ENCODE measurements at regions not wholly inside any gene's neighbourhood (a gene's known extent, or its start where the extent isn't known, plus 50 kb on each side); places are given as distances from the start of the nearest gene placed in this dataset.
A peak's percentile ranks its signal among the peaks of the same experiment; 100 is the strongest.

DNA sequence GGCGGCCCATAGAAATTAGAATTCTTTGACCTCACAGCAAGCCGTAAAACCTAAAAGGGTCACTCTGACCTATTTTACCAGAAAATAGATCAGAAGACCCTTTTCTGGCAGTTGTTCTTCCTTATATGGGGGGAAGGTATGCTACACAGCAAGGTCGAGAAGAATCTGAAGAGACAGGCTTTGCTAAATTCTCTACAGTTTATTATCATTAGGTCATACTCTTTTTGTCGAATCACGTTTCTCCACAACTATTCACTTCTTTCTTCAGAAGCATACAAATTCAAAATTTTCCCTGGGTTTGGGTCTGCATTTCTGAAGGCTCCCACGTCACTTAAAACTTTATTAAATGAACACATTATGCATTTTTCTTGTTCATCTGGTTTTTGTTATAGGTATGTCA lies 229.5 kb upstream of the GRM7 start:
- DNase-seq (ENCODE audit: low read depth in 6 of 9, low spot score in 9 of 9), result no peak
- Histone ChIP-seq H3K9me3 (ENCODE audit: control insufficient read depth in 2 of 2, insufficient read depth in 1 of 2, low read length in 1 of 2) (no peaks in the 10 kb centered on the region), H3K36me3 (ENCODE audit: control insufficient read depth in 2 of 2, insufficient read depth in 2 of 2, low read length in 1 of 2) (no peaks in the 10 kb centered on the region), H3K4me3 (ENCODE audit: low read length in 2 of 2) (no peak overlapping the region), H3K27ac (ENCODE audit: low read depth in 1 of 2, low read length in 1 of 2) (no peak overlapping the region), H3K4me1 (ENCODE audit: control insufficient read depth in 2 of 2, insufficient read depth in 2 of 2, low read length in 2 of 2) (no peaks in the 10 kb centered on the region), H3K27me3 (ENCODE audit: control insufficient read depth in 2 of 2, insufficient read depth in 1 of 2, low read length in 1 of 2) (no peaks in the 10 kb centered on the region)
- 91% methylated on average over 6 of the region's 6 CpGs for WGBS

DNA sequence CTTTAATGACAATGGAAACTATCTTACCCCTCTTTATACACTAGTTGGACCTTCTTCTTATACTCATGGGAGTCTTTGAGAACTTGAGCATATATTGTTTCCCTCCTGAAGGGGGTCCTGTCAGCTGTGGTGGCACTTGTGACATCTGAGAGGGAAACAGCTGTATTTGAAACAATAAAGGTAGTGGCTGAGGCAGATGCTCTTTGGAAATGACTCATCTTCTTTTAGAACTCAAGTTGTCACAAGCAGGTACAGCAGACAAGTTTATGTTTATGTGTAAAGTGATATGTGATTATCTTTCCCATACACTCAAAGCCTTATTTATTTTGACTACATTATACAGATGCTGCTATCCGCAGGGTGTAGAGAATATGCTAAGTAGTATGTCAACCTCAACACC lies 220.0 kb upstream of the GRM7 start:
- H3K4me1 ChIP-seq (ENCODE audit: control insufficient read depth in 2 of 2, insufficient read depth in 2 of 2, low read length in 2 of 2), result no peaks in the 10 kb centered on the region
- peak in 1 of 9 donors; percentile 9 for DNase-seq (ENCODE audit: low read depth in 6 of 9, low spot score in 9 of 9)
- H3K27me3 ChIP-seq (ENCODE audit: control insufficient read depth in 2 of 2, insufficient read depth in 1 of 2, low read length in 1 of 2), result no peaks in the 10 kb centered on the region
- H3K9me3 ChIP-seq (ENCODE audit: control insufficient read depth in 2 of 2, insufficient read depth in 1 of 2, low read length in 1 of 2), result no peaks in the 10 kb centered on the region
- H3K27ac ChIP-seq (ENCODE audit: low read depth in 1 of 2, low read length in 1 of 2), result no peak overlapping the region
- 100% methylated on average over 1 of the region's 1 CpG for WGBS
- no peaks in the 10 kb centered on the region for H3K36me3 ChIP-seq (ENCODE audit: control insufficient read depth in 2 of 2, insufficient read depth in 2 of 2, low read length in 1 of 2)
- no peak overlapping the region for H3K4me3 ChIP-seq (ENCODE audit: low read length in 2 of 2)

DNA sequence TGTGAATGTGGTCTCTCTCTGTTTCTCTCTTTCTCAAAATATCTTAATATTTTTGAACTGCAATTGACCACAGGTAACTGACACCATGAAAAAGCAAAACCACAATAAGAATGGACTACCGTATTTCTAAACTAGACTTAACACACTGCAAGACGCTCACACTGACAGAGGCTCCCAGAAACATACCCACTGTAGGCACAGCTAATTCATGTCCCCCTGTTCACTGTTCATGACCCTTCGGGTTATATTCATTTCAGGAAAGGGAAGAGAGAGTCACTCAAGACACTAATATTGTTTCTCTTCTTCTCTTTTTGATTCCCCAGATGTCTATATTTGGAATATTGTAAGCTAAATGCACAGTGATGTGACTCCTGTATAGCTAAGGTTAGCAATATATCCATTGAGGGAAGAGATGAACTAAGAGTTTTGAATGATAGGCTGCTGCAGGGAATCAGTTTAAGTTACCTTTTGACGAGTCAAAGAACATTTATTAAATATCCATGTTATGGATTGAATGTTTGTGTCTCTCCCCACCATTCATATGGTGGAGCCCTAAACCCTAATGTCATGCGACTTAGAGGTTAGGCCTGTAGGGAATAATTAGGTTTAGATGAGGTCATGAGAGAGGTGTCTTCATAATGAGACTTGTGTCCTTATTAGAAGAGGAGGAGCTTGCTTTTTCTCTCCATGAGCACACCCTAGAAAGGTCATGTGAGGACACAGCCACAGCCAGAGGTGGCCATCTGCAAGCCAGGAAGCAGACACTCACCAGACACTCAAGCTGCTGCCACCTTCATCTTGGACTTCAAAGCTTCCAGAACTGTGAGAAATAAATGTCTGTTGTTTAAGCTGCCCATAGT lies 216.6 kb upstream of the GRM7 start:
- no peaks in the 10 kb centered on the region for H3K9me3 ChIP-seq (ENCODE audit: control insufficient read depth in 2 of 2, insufficient read depth in 1 of 2, low read length in 1 of 2)
- no peaks in the 10 kb centered on the region for H3K36me3 ChIP-seq (ENCODE audit: control insufficient read depth in 2 of 2, insufficient read depth in 2 of 2, low read length in 1 of 2)
- no peaks in the 10 kb centered on the region for H3K4me1 ChIP-seq (ENCODE audit: control insufficient read depth in 2 of 2, insufficient read depth in 2 of 2, low read length in 2 of 2)
- no peak overlapping the region for H3K4me3 ChIP-seq (ENCODE audit: low read length in 2 of 2)
- no peaks in the 10 kb centered on the region for H3K27me3 ChIP-seq (ENCODE audit: control insufficient read depth in 2 of 2, insufficient read depth in 1 of 2, low read length in 1 of 2)
- 86% methylated on average over 5 of the region's 5 CpGs for WGBS
- no peak overlapping the region for H3K27ac ChIP-seq (ENCODE audit: low read depth in 1 of 2, low read length in 1 of 2)
- DNase-seq (ENCODE audit: low read depth in 6 of 9, low spot score in 9 of 9), result peak in 1 of 9 donors; percentile 5

DNA sequence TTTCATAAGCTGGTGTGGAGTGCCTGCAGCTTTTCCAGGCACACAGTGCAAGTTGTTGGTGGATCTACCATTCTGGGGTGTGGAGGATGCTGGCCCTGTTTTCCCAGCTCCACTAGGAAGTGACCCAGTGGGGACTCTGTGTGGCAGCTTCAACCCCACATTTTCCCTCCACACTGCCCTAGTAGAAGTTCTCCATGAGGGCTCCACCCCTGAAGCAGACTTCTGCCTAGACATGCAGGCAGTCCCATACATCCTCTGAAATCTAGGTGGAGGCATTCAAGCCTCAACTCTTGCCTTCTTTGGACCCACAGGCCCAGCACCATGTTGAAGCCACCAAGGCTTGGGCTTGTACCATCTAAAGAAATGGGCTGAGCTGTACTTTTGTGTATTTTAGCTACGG lies 206.2 kb upstream of the GRM7 start:
- Histone ChIP-seq H3K27me3 (ENCODE audit: control insufficient read depth in 2 of 2, insufficient read depth in 1 of 2, low read length in 1 of 2) (no peaks in the 10 kb centered on the region), H3K27ac (ENCODE audit: low read depth in 1 of 2, low read length in 1 of 2) (no peak overlapping the region), H3K4me1 (ENCODE audit: control insufficient read depth in 2 of 2, insufficient read depth in 2 of 2, low read length in 2 of 2) (no peaks in the 10 kb centered on the region), H3K36me3 (ENCODE audit: control insufficient read depth in 2 of 2, insufficient read depth in 2 of 2, low read length in 1 of 2) (no peaks in the 10 kb centered on the region), H3K4me3 (ENCODE audit: low read length in 2 of 2) (no peak overlapping the region), H3K9me3 (ENCODE audit: control insufficient read depth in 2 of 2, insufficient read depth in 1 of 2, low read length in 1 of 2) (peaks cover 0 to 7% of the 10 kb centered on the region in 2 donors)
- no peak for DNase-seq (ENCODE audit: low read depth in 6 of 9, low spot score in 9 of 9)
- WGBS, result 96% methylated on average over 1 of the region's 1 CpG

DNA sequence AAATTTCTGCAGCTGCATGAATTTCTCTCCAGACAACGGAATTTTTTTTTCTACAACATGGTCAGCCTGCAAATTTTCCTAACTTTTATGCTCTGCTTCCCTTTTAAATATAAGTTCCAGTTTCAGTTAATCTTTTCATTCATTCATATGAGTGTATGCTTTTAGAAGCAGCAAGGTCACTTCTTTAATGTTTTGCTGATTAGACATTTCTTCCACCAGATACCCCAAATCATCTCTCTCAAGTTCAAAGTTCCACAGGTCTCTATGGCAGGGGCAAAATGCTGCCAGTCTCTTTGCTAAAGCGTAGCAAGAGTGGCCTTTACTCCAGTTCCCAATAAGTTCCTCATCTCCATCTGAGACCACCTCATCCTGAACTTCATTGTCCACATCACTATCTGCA lies 205.6 kb upstream of the GRM7 start:
- WGBS, result 90% methylated on average over 2 of the region's 2 CpGs
- Histone ChIP-seq H3K4me1 (ENCODE audit: control insufficient read depth in 2 of 2, insufficient read depth in 2 of 2, low read length in 2 of 2) (no peaks in the 10 kb centered on the region), H3K4me3 (ENCODE audit: low read length in 2 of 2) (no peak overlapping the region), H3K27me3 (ENCODE audit: control insufficient read depth in 2 of 2, insufficient read depth in 1 of 2, low read length in 1 of 2) (no peaks in the 10 kb centered on the region), H3K36me3 (ENCODE audit: control insufficient read depth in 2 of 2, insufficient read depth in 2 of 2, low read length in 1 of 2) (no peaks in the 10 kb centered on the region), H3K9me3 (ENCODE audit: control insufficient read depth in 2 of 2, insufficient read depth in 1 of 2, low read length in 1 of 2) (peaks cover 0 to 7% of the 10 kb centered on the region in 2 donors), H3K27ac (ENCODE audit: low read depth in 1 of 2, low read length in 1 of 2) (no peak overlapping the region)
- no peak for DNase-seq (ENCODE audit: low read depth in 6 of 9, low spot score in 9 of 9)

DNA sequence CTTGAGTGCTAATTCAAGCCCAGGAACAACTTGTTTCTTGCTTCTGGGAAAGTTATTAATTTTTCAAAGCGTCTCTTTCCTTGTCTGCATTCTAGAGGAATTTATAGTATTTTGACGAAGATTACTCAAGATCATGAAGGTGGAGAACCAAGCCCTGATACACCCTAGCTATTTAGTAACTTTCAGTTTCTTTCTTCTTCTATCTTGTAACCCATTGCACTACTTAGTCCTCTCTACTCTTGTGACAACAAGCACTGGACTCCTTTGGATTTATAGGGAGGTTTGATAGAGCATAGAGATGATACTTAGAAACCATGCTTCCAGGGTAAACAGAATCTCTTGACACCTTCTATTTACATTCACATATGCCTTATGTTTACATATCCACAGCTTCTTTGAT lies 203.3 kb upstream of the GRM7 start:
- Histone ChIP-seq H3K36me3 (ENCODE audit: control insufficient read depth in 2 of 2, insufficient read depth in 2 of 2, low read length in 1 of 2) (no peaks in the 10 kb centered on the region), H3K27ac (ENCODE audit: low read depth in 1 of 2, low read length in 1 of 2) (no peak overlapping the region), H3K4me3 (ENCODE audit: low read length in 2 of 2) (no peak overlapping the region), H3K27me3 (ENCODE audit: control insufficient read depth in 2 of 2, insufficient read depth in 1 of 2, low read length in 1 of 2) (no peaks in the 10 kb centered on the region), H3K9me3 (ENCODE audit: control insufficient read depth in 2 of 2, insufficient read depth in 1 of 2, low read length in 1 of 2) (peaks cover 0 to 7% of the 10 kb centered on the region in 2 donors), H3K4me1 (ENCODE audit: control insufficient read depth in 2 of 2, insufficient read depth in 2 of 2, low read length in 2 of 2) (no peaks in the 10 kb centered on the region)
- no peak for DNase-seq (ENCODE audit: low read depth in 6 of 9, low spot score in 9 of 9)
- 96% methylated on average over 2 of the region's 2 CpGs for whole genome bisulfite sequencing

DNA sequence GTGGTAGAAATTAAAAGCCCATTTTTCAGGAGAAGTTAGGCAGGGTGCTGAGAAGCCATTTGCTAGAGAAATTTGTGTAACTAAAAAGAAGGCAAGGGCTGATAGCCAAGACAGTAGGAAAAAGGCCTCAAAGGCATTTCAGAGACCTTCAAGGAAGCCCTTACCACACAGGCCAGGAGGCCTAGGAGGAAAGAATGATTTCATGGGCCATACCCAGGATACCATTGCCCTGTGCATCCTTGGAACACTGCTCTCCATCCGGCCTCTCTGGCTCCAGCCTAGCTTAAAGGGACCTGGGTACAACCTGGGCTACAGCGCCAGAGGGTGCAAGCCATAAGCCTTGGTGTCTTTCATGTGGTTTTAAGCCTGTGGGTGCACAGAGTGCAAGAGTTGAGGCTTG lies 193.6 kb upstream of the GRM7 start:
- no peaks in the 10 kb centered on the region for H3K27me3 ChIP-seq (ENCODE audit: control insufficient read depth in 2 of 2, insufficient read depth in 1 of 2, low read length in 1 of 2)
- no peak overlapping the region for H3K27ac ChIP-seq (ENCODE audit: low read depth in 1 of 2, low read length in 1 of 2)
- H3K4me1 ChIP-seq (ENCODE audit: control insufficient read depth in 2 of 2, insufficient read depth in 2 of 2, low read length in 2 of 2), result no peaks in the 10 kb centered on the region
- peaks cover 1 to 7% of the 10 kb centered on the region in 2 donors for H3K9me3 ChIP-seq (ENCODE audit: control insufficient read depth in 2 of 2, insufficient read depth in 1 of 2, low read length in 1 of 2)
- H3K4me3 ChIP-seq (ENCODE audit: low read length in 2 of 2), result no peak overlapping the region
- no peaks in the 10 kb centered on the region for H3K36me3 ChIP-seq (ENCODE audit: control insufficient read depth in 2 of 2, insufficient read depth in 2 of 2, low read length in 1 of 2)
- WGBS, result 95% methylated on average over 2 of the region's 2 CpGs
- DNase-seq (ENCODE audit: low read depth in 6 of 9, low spot score in 9 of 9), result no peak

DNA sequence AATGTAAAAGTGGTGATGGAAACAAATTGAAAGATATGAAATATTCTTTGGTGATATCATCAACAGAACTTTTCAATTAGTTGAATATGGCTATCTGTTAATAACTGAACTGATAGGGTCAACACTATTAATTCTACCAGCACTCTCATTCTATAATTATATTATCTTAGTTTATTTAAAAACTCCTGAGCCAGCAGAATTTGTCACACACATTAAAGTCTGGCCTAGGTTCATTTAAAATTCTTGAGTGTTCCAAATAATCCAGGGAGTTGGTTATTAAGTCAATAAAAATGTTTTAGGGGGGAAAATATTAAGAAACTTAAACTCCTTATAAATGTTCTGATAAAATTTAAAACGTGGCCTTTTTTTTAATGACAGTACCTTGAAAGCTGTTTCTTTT lies 189.6 kb upstream of the GRM7 start:
- no peak overlapping the region for H3K4me3 ChIP-seq (ENCODE audit: low read length in 2 of 2)
- no peaks in the 10 kb centered on the region for H3K4me1 ChIP-seq (ENCODE audit: control insufficient read depth in 2 of 2, insufficient read depth in 2 of 2, low read length in 2 of 2)
- no peaks in the 10 kb centered on the region for H3K36me3 ChIP-seq (ENCODE audit: control insufficient read depth in 2 of 2, insufficient read depth in 2 of 2, low read length in 1 of 2)
- WGBS, result 83% methylated on average over 1 of the region's 1 CpG
- no peaks in the 10 kb centered on the region for H3K27me3 ChIP-seq (ENCODE audit: control insufficient read depth in 2 of 2, insufficient read depth in 1 of 2, low read length in 1 of 2)
- H3K27ac ChIP-seq (ENCODE audit: low read depth in 1 of 2, low read length in 1 of 2), result no peak overlapping the region
- no peak for DNase-seq (ENCODE audit: low read depth in 6 of 9, low spot score in 9 of 9)
- H3K9me3 ChIP-seq (ENCODE audit: control insufficient read depth in 2 of 2, insufficient read depth in 1 of 2, low read length in 1 of 2), result peaks cover 1 to 9% of the 10 kb centered on the region in 2 donors

DNA sequence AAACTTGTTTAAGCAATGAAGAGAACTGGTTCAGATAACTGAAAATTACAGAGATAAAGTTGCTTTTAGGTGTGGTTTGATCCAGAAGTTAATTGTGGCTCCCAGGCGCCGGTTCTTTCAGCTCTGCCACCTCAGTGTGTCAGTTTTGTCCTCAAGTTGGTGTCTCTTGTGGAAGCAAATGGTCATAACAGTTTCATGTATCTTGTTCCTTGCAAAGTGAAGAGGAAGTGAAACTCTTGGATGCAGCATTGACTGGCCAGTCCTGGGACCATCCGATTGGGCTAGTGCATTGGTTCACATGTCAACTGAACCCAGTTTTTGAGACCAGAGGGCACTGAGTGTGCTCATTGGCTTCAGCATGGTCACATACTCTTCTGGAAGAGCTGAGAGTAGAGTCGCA lies 181.4 kb upstream of the GRM7 start:
- Histone ChIP-seq H3K4me1 (ENCODE audit: control insufficient read depth in 2 of 2, insufficient read depth in 2 of 2, low read length in 2 of 2) (peaks cover 0 to 4% of the 10 kb centered on the region in 2 donors), H3K4me3 (ENCODE audit: low read length in 2 of 2) (no peak overlapping the region), H3K27ac (ENCODE audit: low read depth in 1 of 2, low read length in 1 of 2) (no peak overlapping the region), H3K36me3 (ENCODE audit: control insufficient read depth in 2 of 2, insufficient read depth in 2 of 2, low read length in 1 of 2) (no peaks in the 10 kb centered on the region), H3K27me3 (ENCODE audit: control insufficient read depth in 2 of 2, insufficient read depth in 1 of 2, low read length in 1 of 2) (no peaks in the 10 kb centered on the region), H3K9me3 (ENCODE audit: control insufficient read depth in 2 of 2, insufficient read depth in 1 of 2, low read length in 1 of 2) (peaks cover 0 to 2% of the 10 kb centered on the region in 2 donors)
- no peak for DNase-seq (ENCODE audit: low read depth in 6 of 9, low spot score in 9 of 9)
- 92% methylated on average over 4 of the region's 4 CpGs for WGBS
